KMS-11 (cell line): ENCODE measurements at regions not wholly inside any gene's neighbourhood (a gene's known extent, or its start where the extent isn't known, plus 50 kb on each side); places are given as distances from the start of the nearest gene placed in this dataset.

Source experiments
- H2AFZ ChIP-seq: fragments of 200-600 bp; sonication (generic); 2 replicates; pipeline ENCODE4 v1.6.1; 2016; ENCODE audit warnings: antibody characterized with exemption, mixed run types, low read depth
- H3K27ac ChIP-seq: fragments of 200-600 bp; sonication (generic); 2 replicates; pipeline ENCODE4 v1.6.1; 2016; ENCODE audit warnings: mild to moderate bottlenecking, mixed run types
- H3K27me3 ChIP-seq: fragments of 200-600 bp; sonication (generic); 2 replicates; pipeline ENCODE4 v1.6.1; 2017; ENCODE audit warnings: mild to moderate bottlenecking, low read depth, mixed run types, moderate library complexity; ENCODE audit not compliant: insufficient read depth
- H3K36me3 ChIP-seq: fragments of 200-600 bp; sonication (generic); 2 replicates; pipeline ENCODE4 v1.6.1; 2017; ENCODE audit warnings: mild to moderate bottlenecking, mixed run types; ENCODE audit not compliant: insufficient read depth
- H3K4me1 ChIP-seq: fragments of 200-600 bp; sonication (generic); 2 replicates; pipeline ENCODE4 v1.6.1; 2016; ENCODE audit warnings: mild to moderate bottlenecking, low read depth, mixed run types; ENCODE audit not compliant: poor library complexity, severe bottlenecking
- H3K4me2 ChIP-seq: fragments of 200-600 bp; sonication (generic); 2 replicates; pipeline ENCODE4 v1.7.0; 2016; ENCODE audit warnings: mild to moderate bottlenecking, mixed run types
- H3K4me3 ChIP-seq: fragments of 200-600 bp; sonication (generic); IDR thresholded peaks from 2 replicates; pipeline ENCODE4 v1.6.1; 2017; ENCODE audit warnings: low read depth, low read length, mixed read lengths; ENCODE audit not compliant: insufficient read depth
- H3K79me2 ChIP-seq: fragments of 200-600 bp; sonication (generic); 2 replicates; pipeline ENCODE4 v1.6.1; 2016; ENCODE audit warnings: low read depth, mixed run types; ENCODE audit not compliant: insufficient read depth
- H3K9ac ChIP-seq: fragments of 200-600 bp; sonication (generic); 2 replicates; pipeline ENCODE4 v1.6.1; 2016; ENCODE audit warnings: mild to moderate bottlenecking, mixed run types
- H4K20me1 ChIP-seq: fragments of 200-600 bp; sonication (generic); 2 replicates; pipeline ENCODE4 v1.6.1; 2016; ENCODE audit warnings: mild to moderate bottlenecking, mixed run types; ENCODE audit not compliant: insufficient read depth
- CTCF ChIP-seq: fragments of 200-600 bp; sonication (generic); conservative IDR thresholded peaks from 2 replicates; pipeline ENCODE4 v1.6.1; 2017; ENCODE audit warnings: low read depth, mild to moderate bottlenecking, antibody characterized with exemption, low read length, moderate library complexity, mixed read lengths

DNA sequence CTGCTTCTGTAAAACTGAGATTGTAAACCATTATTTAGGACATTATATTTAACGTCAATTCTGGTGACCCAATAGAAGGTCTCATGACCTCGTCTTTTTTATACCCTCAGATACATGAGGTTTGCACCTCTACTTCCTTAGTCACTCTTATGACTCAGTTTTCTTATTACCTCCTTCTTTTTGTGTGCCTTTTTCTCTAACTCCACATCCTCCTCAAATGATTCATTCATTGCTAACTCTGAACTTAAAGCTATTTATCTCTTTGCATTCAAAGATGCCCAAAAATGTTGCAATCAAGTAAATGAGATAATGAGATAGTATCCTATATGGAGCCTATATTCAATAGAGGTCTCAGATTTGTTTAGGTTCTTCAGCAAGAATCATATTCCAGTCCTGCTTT, 121.0 kb upstream of the KYNU start:
- Histone ChIP-seq H3K4me3 (no peak overlapping the region), H3K27me3 (no peaks in the 10 kb centered on the region), H3K9ac (no peak overlapping the region), H3K4me2 (no peak overlapping the region), H2AFZ (no peak overlapping the region), H4K20me1 (no peaks in the 10 kb centered on the region), H3K27ac (no peak overlapping the region), H3K36me3 (no peaks in the 10 kb centered on the region), H3K4me1 (no peaks in the 10 kb centered on the region), H3K79me2 (no peaks in the 10 kb centered on the region)
- no peak for TF ChIP-seq CTCF

DNA sequence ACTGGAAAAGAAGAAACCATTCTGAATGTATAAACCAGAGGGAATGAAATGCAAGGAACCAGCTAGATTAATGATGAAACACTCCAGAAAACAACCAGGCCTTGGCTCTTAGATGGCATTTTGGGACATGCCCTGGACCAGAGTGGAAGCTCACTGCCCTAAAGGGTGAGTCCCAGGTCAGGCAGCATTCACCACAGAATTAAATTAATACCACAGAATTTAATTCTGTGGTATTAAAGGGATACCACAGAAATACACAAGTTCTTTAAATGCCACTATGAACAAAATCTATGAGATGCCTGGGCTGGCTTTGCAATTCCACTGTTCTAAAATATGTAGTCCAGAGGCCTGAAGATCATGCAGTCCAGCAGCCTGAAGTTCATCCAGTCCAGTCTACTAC, 122.3 kb upstream of the KYNU start:
- no peak overlapping the region for H3K4me2 ChIP-seq
- H4K20me1 ChIP-seq, result no peaks in the 10 kb centered on the region
- no peaks in the 10 kb centered on the region for H3K4me1 ChIP-seq
- H3K79me2 ChIP-seq, result no peaks in the 10 kb centered on the region
- H3K4me3 ChIP-seq, result no peak overlapping the region
- H3K27ac ChIP-seq, result no peak overlapping the region
- H3K36me3 ChIP-seq, result no peaks in the 10 kb centered on the region
- no peaks in the 10 kb centered on the region for H3K27me3 ChIP-seq
- TF ChIP-seq CTCF, result no peak
- H2AFZ ChIP-seq, result no peak overlapping the region
- no peak overlapping the region for H3K9ac ChIP-seq

DNA sequence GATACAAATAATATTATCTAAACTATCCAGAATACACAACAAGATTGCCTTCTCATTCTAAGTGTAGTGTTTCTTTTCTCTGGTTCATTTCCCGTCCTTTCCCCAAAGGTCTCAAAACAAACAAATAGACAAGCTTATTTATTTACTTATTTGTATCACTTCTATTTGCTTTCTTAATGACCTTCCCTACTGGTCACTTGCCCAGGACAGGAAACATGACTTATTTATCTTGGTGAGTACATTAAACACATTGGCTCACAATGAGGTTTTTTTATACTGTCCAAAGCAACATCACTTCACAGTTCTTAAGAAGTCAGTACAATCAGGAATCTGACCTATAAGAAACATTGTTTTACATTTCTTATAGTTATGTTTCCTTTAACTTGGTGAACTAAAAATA, 123.3 kb upstream of the KYNU start:
- Histone ChIP-seq H2AFZ (no peak overlapping the region), H3K36me3 (no peaks in the 10 kb centered on the region), H3K4me3 (no peak overlapping the region), H3K27me3 (no peaks in the 10 kb centered on the region), H3K9ac (no peak overlapping the region), H3K4me2 (no peak overlapping the region), H3K4me1 (no peaks in the 10 kb centered on the region), H3K79me2 (no peaks in the 10 kb centered on the region), H3K27ac (no peak overlapping the region), H4K20me1 (no peaks in the 10 kb centered on the region)
- TF ChIP-seq CTCF, result no peak

DNA sequence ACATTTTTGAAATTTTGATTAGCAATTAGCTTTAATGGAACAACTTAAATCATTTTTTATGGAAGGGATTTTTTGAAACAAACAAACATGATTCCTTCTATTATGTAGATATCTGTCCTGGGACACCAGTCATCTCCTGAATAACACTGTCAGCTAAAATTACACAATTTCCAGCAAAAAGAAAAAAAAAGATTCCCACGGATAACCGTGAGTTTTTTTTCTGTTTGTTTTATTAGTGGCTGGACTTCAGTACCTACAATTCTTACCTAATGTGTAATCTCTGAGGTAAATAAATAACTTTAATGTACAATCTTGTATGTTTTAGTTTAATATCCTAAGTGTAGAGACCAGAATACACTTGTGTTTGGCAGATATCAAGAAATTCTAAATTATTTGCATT, 126.6 kb upstream of the KYNU start:
- no peak for TF ChIP-seq CTCF
- H3K36me3 ChIP-seq, result no peaks in the 10 kb centered on the region
- H3K4me3 ChIP-seq, result no peak overlapping the region
- H3K4me2 ChIP-seq, result no peak overlapping the region
- H2AFZ ChIP-seq, result no peak overlapping the region
- H3K4me1 ChIP-seq, result no peaks in the 10 kb centered on the region
- H3K27me3 ChIP-seq, result no peaks in the 10 kb centered on the region
- H3K27ac ChIP-seq, result no peak overlapping the region
- H3K79me2 ChIP-seq, result no peaks in the 10 kb centered on the region
- no peak overlapping the region for H3K9ac ChIP-seq
- no peaks in the 10 kb centered on the region for H4K20me1 ChIP-seq
